GM21381 (cell line): ENCODE measurements at regions not wholly inside any gene's neighbourhood (a gene's known extent, or its start where the extent isn't known, plus 50 kb on each side); places are given as distances from the start of the nearest gene placed in this dataset.
"Not testable (repeated sequence)": the region's sequence is repeated elsewhere in the genome, so short reads cannot be mapped to it uniquely, and the experiment has no call there.

Experiments
- ATAC-seq: cut with Tn5 transposase; IDR thresholded peaks from one replicate; pipeline ENCODE4 v1.9.1; 2021; ENCODE audit warnings: mild to moderate bottlenecking, moderate library complexity; ENCODE audit not compliant: unreplicated experiment

DNA sequence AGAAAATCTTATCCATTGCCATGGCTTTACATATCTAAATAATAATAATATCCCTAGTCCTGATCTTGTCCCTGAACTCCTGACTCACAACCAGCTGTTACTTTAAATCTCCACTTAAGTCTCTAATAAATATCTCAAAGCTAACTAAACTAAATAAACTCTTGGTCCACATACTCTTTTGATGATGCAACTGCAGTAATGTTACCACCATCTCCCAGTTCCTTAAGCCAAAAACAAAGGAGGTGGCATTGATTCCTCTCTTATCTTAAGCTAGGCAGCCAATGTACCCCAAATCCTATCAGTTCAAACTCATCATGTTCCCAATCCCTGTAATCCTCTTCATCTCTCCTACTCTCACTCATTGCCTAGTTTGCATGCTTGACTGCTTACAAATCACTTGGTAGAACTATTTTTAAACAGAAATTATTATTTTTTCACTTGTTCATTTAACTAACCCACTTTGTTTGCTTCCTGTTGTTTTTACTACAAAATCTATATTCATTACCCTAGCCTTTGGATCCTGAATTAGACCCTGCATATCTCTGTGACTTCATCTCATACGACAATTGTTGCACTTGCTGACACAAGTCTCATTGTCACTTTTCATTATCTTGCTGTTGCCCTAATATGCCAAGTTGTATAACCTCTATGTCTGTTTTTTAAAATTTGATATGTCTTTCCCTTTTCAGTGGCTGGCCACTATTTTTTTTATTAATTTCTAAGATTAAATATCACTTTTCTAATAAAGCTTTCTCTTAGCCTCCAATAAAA lies 462.2 kb downstream of the ZPLD1 start:
- no peak for ATAC-seq

DNA sequence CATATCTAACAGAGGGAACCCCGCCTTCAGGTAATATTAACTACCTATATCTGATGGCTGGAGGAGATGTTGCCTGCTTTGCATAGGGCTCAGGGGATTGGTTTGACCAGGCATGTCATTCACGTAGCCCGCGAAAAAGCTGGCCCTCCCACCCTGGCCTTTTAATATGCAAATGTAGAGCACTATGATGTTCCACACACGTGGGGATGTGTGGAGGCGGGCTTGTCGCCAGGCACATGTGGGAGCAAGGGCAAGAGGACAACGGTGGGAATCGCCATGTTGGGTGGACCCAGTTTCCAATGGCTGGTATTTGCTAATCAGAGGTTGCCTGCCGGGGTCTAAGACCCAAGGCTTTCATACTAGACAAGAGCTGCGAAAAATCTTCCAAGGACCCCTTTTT lies 469.8 kb downstream of the ZPLD1 start:
- no peak for ATAC-seq

DNA sequence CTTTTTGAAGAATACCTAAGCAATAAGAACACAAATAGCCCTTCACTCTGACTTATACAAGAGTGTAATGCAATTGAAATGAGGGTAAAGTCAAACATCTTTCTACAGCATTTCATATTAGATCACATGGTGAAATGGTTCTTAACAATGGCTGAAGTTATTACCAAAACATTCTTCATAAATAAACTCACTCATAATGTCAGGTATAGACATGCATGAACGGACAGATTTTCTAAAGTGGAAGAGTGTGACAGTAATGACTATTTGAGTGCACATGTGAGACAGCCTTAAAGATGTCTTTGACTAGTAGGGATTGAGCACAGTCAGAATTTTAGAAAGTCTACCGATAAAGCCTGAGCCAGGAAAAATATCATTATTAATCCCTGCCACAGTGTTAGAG lies 471.0 kb downstream of the ZPLD1 start:
- ATAC-seq: no peak

DNA sequence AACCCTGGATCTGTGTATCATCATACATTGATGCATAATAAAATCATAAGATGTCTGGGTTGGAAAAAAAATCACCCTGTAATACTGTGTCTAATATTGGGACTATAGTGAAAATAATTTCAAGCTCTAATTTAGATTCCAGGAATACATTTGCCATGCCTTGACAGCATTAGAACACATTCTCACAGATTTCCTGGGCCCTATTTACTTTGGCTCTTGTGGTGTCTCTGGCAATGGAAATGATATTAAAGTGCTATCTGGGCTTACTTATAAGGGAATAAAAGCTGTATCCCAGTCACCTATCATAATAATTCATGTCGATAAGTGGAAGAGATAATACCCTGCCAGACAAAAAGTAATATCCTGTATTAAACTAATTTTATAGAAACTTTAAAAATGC lies 472.0 kb downstream of the ZPLD1 start:
- ATAC-seq: no peak

DNA sequence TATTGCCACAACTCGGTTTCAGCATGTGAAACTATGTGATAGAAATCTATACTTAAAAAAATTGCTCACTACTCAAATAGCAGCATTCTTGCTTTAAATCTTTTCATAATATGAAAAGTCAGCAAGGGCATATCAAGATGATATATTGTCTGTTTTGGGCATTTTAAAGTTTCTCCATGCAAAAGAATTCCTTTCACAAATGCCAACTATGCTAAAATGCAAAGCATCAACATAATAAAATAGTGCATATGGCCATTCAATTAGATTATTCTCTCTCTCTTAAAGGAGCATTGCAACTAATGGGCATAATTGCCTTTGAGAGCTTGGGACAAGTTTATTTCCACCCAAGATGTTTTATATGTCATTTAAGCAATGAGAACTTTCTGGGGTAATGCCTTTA lies 475.1 kb downstream of the ZPLD1 start:
- ATAC-seq: no peak

DNA sequence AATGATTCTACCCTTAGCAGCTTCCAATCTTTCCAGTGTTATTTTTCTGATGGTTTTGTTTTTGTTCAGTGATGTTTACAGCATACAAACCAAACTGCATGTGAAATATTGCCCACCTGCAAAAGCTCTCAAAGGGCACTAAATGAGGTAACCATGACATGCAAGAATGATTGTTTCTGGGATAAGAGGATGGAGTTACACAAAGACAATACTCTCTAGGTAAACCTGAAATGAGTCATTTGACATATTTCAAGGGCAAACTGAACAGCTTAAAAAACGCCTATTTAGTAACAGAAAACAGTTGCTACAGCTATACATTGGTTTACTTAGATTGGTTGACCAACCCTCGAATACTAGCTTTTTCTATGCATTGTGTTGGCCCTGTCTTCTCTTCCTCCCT lies 481.7 kb downstream of the ZPLD1 start:
- no peak for ATAC-seq

DNA sequence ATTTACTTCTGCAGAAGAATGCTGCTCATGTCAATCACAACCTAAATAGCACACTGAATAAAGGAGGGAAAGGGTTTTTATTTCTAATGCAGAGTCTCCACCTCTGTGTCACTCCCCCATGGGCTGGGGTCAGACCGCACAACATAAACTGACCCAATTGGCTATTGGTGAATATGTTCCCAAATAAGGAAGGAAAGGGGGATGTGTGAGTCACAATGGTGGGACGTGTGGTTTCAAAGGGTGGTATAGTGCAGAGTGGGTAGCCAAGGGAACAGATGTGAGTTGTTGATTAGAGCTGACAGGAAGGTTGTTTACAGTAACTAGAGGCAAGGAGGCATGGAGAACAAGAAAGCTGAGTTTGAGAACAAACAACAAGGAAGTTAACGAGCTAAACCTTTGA lies 491.8 kb downstream of the ZPLD1 start:
- no peak for ATAC-seq

DNA sequence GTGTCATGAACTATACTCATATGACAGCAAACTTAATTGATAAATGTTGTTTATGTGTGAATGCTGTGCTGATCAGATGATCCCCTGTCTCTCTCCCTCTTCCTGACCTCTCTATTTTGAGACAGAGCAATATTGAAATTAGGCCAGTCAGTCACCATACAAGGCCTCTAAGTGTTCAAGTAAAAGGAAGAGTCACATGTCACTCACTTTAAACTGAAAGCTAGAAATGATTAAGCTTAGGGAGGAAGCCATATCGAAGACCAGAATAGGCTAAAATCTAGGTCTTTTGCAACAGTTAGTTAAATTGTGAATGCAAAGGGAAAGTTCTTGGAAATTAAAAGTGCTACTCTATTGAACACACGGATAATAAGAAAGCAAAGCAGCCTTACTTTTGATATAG lies 498.6 kb downstream of the ZPLD1 start:
- ATAC-seq: no peak

DNA sequence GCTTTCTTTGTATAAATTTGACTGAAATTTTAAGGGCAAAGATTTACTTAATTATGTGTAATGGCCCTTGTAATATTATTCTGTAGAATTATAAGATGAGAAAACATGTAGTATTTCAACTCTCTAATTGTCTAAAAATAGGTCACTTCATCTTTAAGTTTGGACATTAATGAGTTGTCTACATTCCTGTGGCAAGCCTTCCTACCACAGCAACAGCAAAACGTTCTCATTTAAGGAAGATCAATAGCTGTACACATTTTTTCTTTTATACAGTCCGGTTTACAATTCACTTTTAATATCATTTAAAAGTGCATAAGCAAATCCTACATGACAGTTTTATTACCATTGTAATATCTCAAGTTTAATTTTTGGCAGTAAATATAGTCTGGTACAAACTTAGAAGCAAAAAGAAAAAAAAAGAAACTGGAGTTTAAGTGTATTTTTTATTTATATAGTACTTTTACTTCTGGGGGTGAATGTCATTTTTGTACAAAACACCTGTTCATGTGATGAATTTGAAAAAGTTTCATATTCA lies 501.8 kb downstream of the ZPLD1 start:
- no peak for ATAC-seq

DNA sequence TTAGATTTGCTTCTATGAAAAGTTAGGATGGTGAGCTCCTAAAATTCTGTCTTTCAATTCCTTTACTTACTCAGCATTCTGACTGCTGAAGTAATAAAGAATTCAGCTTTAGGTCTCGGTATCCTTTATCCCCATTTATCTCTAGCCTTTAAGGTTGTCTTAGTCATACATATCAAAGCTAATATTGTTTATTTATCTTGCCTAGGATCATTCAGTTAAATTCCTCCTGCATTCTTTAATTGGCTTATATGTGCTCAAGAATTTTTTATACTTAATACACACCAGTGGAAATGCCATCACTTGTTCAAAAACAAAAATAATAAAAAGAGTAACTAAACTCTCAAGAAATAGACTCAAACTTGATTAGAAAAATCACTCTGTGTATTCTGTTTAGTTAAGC lies 507.0 kb downstream of the ZPLD1 start:
- ATAC-seq: no peak

DNA sequence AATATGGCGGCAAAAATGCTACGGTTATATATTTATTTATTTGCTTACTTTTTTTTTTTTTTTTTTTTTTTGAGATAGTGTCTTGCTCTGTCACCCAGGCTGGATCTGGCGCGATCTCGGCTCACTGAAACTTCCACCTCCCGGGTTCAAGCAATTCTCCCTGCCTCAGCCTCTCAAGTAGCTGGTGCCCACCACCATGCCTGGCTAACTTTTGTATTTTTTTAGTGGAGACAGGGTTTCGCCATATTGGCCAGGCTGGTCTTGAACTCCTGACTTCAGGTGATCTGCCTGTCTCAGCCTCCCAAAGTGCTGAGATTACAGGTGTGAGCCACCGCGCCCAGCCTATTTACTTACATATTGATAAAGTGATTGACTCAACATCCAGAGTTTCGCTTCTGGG lies 511.6 kb downstream of the ZPLD1 start:
- not testable (repeated sequence) for ATAC-seq

DNA sequence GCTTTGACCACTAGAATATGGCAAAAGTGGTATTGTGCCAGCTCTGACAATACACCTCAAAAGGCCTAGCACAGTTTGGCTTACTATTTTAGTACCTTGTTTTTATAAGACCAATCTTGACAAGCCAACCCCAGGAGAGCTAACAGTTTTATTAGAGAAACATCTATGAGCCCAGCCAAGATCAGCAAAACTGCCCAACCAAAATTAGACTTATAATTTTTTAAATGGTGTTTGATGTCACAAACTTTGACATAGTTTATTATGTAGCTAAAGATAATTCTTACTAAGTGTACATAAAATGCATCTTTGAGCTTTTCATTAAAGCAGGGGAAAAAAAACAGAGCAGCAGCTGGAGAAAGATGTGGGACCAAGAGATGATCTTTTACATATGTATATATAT lies 537.5 kb downstream of the ZPLD1 start:
- no peak for ATAC-seq

DNA sequence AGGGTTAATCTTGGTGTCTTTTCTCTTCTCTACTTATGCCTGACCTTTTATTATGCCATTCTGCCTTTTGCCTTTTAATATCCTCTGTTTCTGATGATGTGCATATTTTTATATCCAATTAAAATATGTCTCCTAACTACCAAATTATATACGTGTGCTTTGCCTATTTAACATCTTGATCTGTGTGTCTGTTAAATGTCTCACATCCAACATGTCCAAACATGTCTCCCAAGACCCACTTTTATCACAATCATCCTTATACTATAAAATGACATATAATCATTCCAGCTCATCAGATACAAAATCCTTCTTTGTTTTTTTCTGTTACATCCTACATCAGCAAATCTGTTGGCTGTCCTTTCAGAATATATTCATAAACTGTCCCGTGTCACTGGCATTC lies 539.5 kb downstream of the ZPLD1 start:
- ATAC-seq: no peak

DNA sequence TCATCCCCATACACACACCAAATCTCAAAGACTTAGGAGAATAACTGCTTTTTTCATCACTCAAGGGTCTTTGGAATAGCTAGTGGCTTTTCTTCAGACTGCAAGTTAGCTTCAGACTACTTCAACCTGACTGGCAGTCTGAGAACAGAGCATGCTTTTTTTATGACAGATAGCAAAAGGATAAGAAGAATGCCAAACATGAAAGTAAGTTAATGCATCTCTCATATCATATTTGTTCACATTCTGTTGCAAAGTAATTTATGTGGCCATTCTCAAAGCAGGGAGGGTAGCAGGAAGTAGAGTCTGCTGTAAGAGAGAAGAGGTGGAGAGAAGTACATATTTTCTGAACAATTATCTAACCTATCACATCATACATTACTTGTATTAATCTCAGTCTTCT lies 544.4 kb downstream of the ZPLD1 start:
- ATAC-seq: no peak

DNA sequence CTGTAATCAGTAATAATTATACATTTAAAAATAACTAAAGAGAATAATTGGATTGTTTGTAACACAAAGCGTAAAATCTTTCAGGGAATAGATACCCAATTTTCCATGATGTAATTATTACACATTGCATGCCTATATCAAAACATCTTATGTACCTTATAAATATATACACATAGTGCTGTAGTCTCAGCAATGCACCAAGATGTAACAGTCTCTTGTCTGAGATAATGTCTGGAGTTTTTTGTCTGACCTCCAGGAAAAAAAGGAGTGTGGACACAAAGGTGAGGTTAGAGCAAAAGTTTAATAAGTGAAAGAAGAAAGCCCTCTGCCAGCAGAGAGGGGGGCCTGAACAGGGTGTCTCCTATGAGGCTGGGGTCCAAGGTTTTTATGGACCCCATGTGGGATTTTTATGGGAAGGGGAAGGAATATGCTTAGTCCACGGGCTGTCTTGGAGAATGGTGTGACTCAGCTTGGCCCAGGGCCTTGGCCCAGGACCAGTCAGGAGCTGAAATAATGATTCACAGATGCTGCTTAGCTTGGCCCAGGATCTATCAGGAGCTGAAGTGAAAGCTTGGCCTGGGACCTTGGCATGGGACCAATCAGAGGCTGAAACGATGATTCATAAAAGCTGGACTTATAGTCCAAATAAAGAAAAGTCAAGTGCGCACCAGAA lies 545.0 kb downstream of the ZPLD1 start:
- no peak for ATAC-seq

DNA sequence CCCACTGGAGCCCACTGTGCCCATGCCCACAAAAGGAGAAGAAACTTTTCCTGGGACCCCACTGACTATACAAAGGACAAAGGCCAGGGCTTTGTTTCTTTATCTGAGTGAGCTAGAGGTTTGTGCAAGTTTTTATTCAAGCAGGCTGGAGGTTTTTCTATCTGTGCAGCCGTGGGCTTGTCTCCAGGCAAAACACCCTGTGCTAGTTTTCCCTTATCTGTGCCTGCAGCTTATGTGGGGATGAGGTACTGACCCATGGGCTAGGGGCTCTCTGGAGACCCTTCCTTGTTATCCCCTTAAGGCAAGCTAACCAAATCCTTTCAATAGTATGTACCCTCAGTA lies 545.5 kb downstream of the ZPLD1 start:
- no peak for ATAC-seq

DNA sequence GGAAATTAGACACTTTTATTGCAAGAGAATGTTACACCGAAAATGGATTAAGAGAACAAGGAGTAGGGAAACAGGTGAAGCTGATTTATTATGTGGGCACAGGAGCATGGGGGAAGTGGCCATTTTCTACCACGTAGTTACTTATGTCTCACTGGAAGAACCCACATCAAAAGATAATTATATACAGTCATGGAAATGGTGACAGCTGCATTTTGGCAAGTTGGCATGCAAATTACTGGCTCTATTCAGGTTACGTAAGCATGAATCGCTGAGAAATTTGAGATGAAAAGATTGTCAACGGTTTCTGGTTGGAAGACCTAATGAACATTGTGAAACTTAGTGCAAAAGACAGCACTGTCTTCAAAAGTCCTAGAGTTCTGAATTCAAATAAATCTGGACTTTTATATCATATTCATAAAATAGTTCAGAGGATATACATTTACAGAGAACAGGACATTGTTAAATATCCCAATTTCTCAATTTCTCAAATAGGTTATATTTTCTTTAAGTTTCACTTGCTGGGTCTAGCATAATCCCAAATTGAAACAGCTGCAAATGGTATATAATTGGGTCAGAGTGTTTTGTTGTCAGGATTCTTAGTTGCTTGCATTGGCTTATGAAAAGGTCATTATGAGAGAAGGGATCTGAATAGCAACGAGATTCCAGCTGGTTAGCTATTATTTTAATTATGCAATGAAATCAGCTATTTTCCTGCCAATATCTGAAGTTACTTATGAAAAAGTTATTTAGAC lies 567.8 kb downstream of the ZPLD1 start:
- no peak for ATAC-seq

DNA sequence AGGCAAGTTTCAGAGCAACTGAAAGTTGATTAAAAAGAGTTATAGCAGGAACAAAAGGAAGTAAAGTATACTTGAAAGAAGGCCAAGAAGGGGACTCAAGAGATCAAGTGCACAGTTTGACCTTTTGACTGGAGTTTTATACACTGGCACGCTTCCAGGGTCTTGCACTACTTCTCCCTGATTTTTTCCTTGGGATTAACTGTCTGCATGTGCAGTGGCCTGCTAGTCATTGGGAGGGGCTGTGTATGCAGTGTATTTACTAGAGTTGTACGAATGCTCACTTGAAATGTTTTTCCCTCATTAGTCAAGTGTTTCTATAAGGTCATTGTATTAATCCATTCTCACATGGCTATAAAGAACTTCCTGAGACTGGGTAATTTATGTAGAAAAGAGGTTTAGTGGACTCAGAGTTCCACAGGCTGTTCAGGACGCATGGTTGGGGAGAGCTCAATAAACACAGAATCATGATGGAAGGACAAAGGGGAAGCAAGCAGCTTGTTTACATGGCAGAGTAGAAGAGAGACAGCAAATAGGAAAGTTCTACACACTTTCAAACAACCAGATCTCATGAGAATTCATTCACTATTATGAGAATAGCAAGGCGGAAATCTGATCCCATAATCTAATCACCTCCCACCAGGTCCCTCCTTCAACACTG lies 571.8 kb downstream of the ZPLD1 start:
- no peak for ATAC-seq

DNA sequence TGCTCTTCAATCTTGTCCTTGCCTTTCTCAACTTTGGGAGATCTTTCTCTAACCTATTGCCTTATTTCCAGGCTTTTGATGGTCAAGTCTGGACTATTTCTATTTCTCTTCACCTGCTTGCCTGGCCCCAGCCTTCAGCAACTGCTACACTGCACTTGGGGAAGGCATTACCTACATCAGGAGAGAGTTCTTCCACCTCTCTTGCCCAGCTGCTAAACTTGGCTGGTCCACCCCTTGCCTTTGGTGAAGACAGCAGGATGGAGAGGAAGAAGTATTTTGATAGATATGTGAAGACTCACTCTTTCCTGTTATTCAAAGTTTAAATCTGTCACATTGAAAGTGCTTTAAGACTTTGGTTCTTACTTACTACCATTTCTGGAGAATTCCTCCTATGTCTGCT lies 574.8 kb downstream of the ZPLD1 start:
- ATAC-seq: no peak

DNA sequence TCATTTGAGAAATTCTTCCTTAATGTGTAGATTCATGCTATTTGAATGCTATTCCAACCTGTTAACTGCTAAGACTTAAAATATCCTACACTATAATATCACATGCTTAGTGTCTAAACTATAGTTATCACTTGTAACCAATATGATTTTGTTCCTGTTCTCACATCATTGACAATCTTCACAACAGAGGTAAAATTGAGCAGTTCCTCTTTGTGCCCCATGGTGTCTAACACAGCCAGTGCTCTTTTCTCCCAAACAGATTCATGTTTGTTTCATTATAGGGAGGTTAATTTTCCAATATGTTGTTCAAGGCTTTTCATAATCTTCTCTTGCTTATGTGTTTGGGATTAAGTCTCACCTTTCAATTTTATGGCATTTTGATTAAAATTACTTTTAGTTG lies 591.1 kb downstream of the ZPLD1 start:
- ATAC-seq: no peak

DNA sequence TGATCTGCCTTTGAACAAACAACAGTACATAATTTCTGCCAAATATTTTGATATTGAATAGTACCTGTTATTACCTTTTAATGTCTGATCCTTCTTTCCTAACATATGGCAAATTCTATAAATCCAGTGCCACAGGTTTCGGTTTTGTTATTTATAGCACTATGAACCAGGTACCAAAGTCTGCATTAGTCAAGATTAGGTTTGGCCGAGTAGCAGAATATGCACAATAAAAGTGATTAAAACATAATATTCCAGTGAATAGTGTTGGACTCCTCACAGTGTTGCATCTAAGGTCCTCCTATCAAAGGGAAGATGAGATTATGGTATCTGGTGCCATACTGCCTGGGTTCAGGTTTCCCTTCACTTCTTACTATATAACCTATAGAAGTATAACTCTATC lies 599.0 kb downstream of the ZPLD1 start:
- ATAC-seq: no peak
